Fibroblast of skin of back (primary cell): ENCODE measurements at regions not wholly inside any gene's neighbourhood (a gene's known extent, or its start where the extent isn't known, plus 50 kb on each side); places are given as distances from the start of the nearest gene placed in this dataset.
"Not testable (repeated sequence)": the region's sequence is repeated elsewhere in the genome, so short reads cannot be mapped to it uniquely, and the experiment has no call there.

Experiments
- DNase-seq: peaks from one replicate; pipeline ENCODE4 v3.0.0-alpha.2; 2013

DNA sequence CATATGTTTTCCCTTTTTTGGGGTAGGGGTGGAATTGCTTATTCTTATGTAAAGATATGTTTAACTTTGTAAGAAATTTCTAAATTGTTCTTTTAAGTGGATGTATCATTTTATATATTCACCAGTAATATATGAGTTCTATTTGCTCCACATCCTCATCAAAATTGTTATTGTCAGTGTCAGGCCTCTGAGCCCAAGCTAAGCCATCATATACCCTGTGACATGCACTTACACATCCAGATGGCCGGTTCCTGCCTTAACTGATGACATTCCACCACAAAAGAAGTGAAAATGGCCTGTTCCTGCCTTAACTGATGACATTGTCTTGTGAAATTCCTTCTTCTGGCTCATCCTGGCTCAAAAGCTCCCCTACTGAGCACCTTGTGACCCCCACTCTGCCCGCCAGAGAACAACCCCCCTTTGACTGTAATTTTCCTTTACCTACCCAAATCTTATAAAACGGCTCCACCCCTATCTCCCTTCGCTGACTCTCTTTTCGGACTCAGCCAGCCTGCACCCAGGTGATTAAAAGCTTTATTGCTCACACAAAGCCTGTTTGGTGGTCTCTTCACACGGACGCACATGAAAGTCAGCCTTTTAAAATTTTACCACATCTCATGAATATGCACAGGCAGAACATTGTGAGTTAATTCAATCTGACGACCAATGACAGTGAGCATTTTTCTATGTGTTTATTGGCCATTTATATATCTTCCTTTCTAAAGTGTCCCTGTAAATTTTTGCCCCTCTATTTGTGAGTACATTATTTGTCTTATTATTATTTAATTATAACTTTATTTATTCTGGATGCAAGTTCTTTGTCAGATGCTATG, 176.8 kb downstream of the CDC14C start:
- DNase-seq: not testable (repeated sequence)

DNA sequence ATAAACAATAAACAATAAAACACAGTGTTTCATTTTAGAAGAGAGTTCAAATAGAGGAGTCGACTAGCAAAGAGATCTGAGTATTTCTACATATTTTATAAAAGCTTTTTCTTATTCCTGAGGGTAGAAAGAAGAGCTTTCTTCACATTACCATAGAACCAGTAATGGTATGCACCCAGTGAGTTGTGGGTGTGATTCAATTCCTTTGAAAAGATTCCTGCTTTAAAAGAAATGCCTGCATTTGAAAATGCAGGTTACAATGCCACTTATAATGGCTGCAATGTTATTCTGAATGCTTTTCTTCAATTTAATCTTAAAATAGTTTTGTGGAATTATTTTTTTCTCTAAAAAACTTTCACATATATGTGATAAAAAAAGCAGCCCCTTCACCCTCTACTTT, 178.1 kb downstream of the CDC14C start:
- DNase-seq: no peak

DNA sequence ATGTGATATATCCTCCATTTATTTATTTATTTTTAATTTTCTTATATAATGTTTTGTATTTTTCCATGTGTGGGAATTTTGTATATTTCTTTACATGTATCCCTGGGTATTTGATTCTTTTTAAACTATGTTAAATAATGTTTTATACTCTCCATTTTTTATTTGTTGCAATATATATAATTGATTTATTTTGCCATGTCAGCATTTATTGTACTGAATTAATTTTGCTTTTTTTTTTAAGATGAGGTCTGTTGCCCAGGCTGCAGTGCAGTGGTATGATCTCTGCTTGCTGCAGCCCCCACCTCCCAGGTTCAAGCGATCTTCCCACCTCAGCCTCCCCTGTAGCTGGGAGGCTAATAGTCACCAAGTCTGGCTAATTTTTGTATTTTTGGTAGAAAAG, 187.4 kb downstream of the CDC14C start:
- no peak for DNase-seq

DNA sequence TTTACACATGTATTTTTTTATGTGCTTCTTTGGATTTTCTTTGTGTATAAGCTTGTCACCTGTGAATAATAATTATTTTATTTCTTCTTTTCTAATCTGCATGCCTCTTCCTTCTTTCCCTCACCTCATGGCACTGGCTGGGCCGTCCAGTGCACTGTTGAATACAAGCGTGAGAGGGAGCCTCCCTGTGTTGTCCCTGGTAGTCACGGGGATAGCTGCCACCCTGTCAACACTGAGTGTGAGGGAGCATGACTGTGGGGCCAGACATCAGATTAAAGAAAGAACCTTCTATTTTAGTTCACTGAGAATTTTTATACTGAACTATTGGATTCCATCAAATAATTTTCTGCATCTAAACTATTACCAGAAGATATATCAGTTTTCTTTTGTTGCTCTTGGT, 187.9 kb downstream of the CDC14C start:
- DNase-seq: no peak

DNA sequence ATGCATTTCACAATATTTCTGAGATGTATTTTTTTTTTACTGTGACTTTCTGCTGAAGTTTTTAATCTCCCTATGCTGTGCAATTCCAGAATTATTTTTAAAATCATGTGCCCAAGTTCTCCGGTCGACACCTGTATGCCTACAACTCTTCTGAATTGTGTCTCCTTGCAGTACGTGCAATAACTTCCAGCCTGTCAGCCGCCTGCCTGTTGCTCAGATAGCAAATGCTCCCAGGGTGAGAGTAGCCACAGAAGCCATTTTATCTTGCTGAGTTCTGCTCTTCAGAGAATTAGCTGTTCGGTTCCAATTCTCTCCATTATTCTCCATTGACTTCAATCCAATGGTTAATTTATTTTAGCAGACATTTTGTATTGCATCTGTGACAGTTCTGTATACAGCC, 188.3 kb downstream of the CDC14C start:
- DNase-seq: no peak

DNA sequence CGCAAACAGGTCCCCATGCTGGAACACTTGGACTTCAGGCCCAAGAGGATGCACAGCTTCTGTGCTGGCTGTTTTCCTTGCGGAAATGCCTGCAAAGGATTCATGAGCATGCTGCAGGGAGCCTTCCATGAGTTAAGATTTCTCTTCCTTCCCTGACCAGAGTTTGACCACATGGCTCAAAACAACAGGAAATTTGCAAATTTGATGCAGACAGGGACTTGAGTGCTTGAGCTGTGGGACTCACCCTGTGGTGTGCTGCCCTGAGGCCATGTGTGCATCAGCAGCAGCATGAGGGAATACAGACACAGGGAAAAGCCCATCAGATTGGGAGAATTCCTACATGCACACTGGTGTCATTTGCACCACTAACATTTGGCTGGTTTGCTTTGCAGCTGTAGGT, 195.4 kb downstream of the CDC14C start:
- DNase-seq: no peak

DNA sequence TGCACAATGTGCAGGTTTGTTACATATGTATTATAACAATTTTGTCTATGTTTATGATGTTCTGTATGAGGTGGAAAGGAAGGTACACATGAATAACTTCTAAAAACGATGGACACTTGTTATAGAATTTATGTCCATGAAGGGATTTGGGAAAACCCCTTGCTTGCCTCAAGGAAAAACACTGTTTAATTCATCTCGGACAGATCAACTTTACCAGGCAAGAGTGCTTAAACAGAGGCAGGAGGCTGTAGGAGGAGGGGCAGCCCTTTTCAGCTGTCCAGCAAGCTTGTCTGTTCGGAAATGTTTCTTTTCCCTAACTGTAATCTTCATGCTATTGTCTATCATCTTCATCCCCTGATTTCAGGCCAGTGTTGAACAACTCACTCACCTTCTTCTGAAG, 200.9 kb downstream of the CDC14C start:
- no peak for DNase-seq

DNA sequence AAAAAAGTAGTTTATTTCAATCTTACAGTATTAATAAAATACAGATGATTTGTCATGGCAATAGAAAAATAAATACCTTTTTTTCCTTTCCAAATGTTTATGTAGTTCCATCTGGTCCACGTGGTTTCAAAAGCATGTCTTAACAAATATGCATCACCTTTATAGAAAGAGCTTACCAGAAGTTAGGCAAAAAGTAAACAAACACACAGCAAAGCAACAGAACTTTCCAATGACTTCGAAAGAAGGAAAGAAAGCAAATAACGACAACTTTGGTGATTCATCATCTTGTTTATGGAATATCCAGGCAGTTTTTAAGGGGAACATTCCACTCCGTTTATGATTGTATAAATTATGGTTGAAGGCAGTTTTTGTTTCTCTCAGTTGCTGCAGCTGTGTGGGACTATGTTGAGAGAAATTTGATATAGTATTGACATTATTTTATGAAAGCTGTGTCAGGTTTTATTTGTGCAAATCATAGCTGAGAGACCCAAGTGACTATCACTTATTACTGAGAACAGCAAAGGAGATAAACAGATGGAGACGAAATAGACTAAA, 203.1 kb downstream of the CDC14C start:
- DNase-seq: no peak

DNA sequence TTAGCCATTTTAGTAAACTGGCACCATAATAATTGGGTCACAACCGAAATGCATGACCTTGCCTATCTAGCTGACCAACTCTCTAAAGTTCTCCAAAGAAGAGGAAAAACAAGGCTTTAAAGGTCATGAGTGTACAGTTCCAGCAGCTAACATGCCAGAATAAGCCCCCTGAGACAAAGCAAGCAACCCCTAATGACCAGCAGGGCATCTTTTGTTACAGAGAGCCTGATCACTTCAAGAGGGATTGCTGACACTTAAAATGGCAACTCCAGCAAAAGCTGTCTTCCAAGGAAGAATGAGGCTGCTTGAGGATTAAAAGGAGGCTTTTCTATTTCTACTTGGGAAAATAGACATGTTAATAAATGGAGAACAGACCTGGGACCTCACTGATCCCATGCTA, 213.6 kb downstream of the CDC14C start:
- DNase-seq: no peak

DNA sequence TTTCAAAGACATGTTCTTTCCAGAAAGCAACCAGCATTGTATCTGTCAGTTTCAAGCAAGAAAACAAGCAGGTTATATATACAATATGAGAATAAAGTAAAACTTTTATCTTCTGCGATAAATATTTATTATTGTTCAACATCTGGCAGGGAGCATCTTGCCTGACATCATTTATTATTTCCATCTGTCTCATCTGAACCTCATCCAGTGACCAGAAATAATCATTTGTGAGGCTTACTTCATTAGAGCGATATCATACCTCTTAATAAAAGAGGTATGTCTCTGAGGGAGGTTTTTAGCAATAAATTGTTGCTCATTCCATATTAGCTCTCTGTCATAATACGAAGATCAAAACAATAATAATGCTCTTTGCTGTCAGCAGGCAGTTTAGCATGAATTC, 226.1 kb downstream of the CDC14C start:
- no peak for DNase-seq

DNA sequence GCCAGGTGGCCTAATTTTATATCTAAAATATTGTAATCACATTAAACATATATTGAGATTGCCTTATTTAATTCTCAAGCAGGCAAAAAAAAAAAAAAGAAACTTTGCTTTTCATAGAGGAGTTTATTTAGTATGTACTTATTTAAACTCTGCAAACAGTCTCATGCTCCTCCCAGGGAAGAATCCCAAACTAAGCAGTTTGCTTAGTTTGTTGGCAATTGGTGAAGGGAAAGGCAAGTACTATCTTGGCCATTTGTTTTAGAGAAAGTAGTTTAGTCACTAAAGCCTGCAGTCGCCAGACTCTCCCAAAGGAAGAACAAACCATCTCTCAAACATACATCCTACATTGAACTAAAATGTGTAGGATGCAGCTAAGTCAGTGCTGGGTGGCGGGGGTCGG, 226.8 kb downstream of the CDC14C start:
- no peak for DNase-seq

DNA sequence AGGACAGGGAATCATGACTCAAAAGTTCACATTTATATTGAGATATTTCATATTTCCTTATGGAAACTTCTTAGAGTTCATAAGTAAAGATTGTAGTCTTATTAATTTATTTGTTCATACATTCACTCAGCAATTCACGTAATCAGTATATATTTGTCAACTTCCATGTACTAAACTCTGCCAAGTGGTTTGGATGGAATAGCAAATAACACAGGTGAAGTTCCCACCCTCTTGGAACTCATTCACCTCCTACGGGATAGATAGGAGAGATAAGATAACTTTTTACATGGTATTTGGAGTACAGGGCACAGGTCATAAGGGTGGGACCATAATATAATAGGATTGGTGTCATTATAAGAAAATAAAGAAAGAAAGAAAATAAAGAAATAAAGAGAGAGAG, 234.0 kb downstream of the CDC14C start:
- DNase-seq: no peak

DNA sequence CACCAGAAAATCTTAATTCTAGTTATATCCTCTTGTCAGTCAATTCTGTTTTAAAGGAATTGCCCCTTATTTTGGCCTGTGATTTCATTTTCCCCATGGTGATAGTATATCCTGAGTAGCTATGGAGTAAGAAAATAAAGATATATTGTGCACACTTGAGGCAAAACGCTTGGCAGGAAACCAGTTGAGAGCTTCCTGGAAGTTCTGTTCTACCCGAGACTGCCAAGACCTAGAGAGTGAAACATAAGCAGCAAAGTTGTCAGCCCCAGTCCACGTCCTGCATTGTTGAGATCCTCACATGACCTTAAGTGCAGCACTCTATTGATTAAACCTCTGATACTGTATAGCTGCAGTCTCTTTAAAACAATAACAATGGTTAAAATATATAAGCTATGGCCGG, 235.2 kb downstream of the CDC14C start:
- no peak for DNase-seq

DNA sequence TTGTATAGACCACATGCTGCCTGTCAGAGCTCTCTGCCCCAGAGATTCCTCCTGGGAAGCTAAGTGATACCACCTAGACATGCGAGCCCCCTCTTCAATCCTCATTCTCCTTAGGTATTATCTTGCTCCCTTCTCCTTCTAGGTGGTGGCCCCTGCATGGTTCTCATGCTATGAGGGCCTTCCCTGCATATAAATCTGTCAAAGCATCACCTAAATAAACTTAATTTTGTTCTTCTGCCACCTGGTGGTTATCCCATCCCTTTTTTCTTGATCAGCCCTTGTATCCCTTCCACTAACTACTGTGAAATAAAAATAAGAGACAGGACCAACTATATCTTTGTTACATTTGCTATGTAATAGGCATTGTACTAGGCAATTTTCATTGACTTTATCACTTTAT, 242.1 kb downstream of the CDC14C start:
- DNase-seq: no peak

DNA sequence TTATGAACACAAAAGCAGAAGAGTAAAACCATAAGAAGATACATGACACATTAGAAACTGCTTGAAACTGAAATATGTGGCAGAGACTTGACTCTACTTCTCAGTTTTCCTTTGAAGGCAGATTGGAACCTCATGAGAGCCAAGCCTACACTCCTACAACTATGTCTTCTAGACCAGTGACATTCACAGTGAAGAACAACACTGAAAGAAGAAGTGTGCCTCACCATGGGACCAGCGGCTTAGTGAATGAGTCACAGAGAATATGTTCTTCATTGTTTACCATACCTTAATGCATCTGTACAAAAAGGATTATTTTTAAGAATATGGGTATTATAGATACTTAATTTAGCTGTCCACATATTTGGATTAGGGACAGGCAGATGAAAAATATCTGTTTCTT, 248.3 kb downstream of the CDC14C start:
- DNase-seq: no peak

DNA sequence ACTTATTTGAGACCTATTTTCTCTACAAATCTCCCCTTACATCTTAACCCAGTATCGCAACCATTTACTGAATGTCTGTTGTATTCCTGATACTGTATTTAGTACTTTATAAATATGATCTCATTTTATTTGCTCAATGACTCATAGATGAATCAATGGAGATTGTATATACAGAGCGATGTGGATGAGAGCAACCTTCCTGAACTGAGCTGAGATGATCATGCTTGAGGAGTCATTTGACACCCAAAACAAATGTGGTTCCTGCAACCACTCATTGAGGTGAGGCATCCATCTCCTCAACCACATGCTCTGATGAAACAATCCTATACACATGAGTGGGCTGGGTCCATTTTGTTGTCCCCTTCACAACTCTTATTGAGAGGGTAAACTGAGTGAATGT, 250.0 kb downstream of the CDC14C start:
- peak; percentile 5 for DNase-seq

DNA sequence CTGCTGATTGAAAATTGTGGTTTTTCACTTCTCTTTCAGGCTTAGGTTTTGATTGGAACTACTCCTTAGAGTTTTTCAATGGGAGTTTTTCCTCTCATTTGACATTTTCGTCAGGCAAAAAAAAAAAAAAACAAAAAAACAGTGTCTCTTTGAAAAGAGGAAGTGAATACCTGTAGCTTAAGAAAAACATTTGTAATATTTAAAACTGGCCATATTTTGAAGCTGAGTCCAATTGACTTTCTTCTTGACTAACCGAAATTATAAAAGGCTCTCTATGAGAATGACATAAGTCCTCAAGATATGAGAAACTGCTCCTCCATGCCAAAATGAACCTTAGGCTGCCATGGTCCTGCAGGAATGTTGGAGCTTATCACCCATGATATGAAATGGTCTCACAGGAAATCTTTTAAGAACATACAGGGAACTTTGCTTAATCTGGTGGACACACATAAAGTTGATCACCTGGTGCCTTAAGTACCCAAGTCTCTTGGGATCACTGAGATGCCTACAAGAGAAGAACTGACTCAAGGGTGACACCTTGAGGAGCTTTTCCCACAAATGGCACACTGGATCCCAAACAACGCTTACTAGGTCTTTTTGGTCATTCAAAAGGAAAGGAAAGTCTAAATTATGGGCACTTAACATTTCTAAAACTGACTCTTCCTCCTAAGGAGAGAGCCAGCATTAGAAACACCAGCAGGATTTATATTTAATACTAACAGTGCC, 263.4 kb downstream of the CDC14C start:
- no peak for DNase-seq

DNA sequence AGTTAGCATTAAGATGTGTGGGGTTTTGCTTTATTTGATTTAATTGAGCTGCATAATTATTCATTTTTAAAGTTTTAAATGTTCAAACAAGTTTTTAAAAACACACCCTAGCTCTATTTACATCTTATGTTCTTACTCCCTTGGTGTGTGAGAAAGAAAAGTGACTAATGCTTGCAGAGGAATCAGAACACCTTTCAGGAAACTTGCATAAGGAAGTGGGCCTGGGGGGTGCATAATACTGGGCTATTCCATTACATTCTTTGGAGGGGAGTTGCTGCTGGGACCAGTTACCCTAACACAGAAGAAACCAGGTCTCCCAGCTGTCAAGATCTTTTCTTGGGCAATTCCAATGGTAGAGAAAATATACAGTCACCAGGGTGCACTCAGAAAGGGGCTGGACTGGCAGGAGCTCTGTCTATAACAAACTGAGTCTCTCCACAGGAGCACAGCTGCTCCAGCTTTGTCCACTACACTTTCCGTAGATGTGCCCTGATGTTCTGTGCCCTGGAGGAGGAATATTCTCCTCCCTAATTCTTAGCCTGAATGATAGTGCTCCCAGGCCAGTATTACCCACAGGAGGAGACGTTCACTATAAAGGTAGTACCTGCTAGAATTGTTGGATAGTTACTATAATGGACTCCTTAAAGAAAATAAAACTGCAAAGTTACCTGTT, 304.2 kb downstream of the CDC14C start:
- DNase-seq: no peak

DNA sequence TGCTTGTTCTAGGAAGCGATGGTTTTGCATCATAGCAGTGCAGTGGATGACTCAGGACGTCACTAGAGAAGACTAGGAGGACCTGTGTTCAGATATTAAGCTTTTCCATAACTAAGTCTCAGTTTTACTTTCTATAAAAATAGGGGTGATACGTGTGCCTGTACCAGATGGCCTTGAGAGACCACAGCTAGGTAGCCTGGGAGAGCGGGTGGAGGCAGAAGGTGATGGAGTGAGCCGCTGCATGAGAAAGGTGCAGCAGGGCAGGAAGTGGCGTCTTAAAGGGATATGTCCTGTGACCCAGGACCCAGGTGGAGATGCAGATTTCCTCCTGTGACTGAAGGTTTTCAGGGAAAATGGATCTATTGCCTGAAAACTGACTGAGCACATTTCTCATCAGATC, 304.9 kb downstream of the CDC14C start:
- DNase-seq: no peak

DNA sequence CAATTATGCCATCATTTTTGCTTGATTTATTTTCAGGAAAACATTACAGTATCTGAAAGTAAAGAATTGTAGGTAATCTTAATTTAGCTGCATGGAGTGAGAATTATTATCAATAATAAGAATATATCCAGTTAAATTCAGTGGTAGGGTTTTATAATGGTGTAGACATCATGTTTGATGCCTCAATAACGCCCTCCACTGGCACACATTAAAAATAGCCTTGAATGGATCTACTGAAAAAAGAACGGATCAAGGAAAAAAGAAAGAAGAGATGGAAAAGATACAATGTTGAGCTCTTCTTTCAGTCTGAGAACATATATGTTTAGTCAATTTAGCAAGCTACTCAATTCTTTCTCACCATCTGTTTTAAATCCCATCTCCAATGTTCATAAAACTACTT, 319.2 kb downstream of the CDC14C start:
- DNase-seq: no peak

DNA sequence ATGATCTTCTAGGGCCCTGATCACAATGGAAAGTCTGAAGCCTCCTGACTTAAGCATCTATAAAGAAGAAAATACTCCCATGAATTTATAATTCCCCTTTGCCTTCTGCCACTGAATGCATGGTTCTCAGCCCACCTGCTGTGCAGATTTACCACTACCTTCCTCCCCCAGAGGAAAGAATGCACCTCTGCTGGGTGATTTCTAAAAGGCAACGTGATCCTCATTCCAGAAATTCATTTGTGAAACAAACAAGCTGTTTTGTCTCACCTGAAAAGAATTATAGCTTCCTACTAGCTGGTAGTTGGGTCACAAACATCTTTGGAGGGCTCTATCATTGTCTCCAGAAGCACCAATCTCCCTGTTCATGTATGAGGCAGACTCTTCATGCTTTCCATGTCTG, 320.2 kb downstream of the CDC14C start:
- no peak for DNase-seq

DNA sequence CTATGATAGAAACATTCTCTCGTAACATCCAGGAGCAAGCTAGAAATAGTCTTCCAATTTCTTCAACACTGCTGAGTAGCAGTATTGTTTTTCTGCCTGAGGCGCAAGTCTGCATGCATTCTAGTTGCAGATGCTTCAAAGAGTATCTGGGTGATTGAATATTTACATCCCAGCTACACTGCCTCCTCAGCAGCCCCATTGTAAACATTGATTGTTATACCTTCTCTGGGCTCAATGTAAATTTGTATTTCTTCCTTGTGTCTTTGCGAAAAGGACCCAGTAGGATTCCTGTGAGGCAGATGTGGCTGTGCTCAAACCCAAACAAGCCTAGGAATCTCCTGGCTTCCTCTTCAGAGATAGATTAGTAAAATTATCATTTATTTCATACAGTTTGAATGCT, 320.7 kb downstream of the CDC14C start:
- no peak for DNase-seq

DNA sequence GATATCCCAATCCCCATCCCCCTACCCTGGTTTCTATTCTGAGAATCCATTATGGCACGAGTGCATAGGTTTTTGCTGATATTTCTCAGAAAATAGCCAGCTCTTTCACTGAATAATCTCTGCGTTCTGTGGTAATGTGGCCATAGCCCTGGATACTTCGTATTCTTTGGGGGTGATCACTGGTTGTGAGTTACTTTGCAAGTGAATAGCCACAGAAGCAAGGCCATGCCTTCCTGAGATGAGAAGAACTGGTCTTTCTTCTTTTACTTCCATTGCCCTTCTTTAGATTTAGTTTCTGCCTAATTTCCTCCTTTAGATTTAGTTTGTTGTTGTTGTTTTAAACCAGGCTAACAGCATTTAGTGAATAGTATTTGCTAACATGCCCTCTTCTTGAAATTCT, 323.4 kb downstream of the CDC14C start:
- DNase-seq: no peak

DNA sequence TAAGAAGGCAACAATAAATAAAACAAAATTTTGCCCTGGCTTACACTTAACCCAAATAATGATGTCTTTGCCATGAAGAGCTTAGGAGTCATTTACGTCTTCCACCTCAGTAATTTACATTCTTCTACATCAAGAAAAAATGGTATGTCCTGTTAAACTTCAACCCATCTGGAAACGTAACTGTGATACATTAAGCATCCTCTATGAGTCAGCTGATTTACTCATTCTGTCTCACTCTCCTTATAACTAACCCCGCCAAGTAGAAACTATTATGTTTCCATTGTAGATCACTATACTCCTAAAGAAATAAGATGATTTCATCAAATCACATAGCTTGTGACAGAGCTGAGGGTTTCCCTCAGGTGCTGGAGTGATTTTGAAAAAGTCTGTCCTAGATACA, 330.7 kb downstream of the CDC14C start:
- DNase-seq: no peak
